Stimulated activated CD4-positive, alpha-beta T cell treated with anti-CD3 and anti-CD28 coated beads, Interleukin-15, amount 100 ng/mL, for 1 hour (primary cell): ENCODE measurements at regions not wholly inside any gene's neighbourhood (a gene's known extent, or its start where the extent isn't known, plus 50 kb on each side); places are given as distances from the start of the nearest gene placed in this dataset.
"Not testable (repeated sequence)": the region's sequence is repeated elsewhere in the genome, so short reads cannot be mapped to it uniquely, and the experiment has no call there.

Experiments
- DNase-seq, 2 donors: peaks; one replicate each; pipeline ENCODE4 v3.0.0-alpha.2; 2020; ENCODE audit warnings: low read depth in 1 of 2, low spot score in 1 of 2

GRCh38 chr9:89695441-89695891, 90.7 kb downstream of the GADD45G start:
- no peak for DNase-seq

- DNase-seq, result not testable (repeated sequence)
These were observed 91.2 kb downstream of the GADD45G start for GRCh38 chr9:89695979-89696378.

- DNase-seq, result no peak
These were observed 92.0 kb downstream of the GADD45G start for GRCh38 chr9:89696780-89697179.

- DNase-seq, result no peak
These were observed 92.7 kb downstream of the GADD45G start for GRCh38 chr9:89697553-89697952.

GRCh38 chr9:89698411-89699005, 93.7 kb downstream of the GADD45G start:
- no peak for DNase-seq

GRCh38 chr9:89699646-89700045, 94.8 kb downstream of the GADD45G start:
- no peak for DNase-seq

GRCh38 chr9:89701221-89701798, 96.5 kb downstream of the GADD45G start:
- peak; percentile 25 to 66 for DNase-seq

- no peak for DNase-seq
These were observed 97.6 kb downstream of the GADD45G start for GRCh38 chr9:89702401-89702800.

GRCh38 chr9:89705651-89706050, 100.8 kb downstream of the GADD45G start:
- no peak for DNase-seq

GRCh38 chr9:89706086-89706485, 101.3 kb downstream of the GADD45G start:
- DNase-seq, result no peak

- DNase-seq, result no peak
These were observed 101.9 kb downstream of the GADD45G start for GRCh38 chr9:89706731-89707191.

GRCh38 chr9:89710697-89711096, 105.9 kb downstream of the GADD45G start:
- DNase-seq, result no peak

GRCh38 chr9:89711866-89712265, 107.1 kb downstream of the GADD45G start:
- no peak for DNase-seq

GRCh38 chr9:89712283-89712682, 107.5 kb downstream of the GADD45G start:
- no peak for DNase-seq

GRCh38 chr9:89714321-89714720, 109.5 kb downstream of the GADD45G start:
- no peak for DNase-seq

- no peak for DNase-seq
These were observed 110.6 kb downstream of the GADD45G start for GRCh38 chr9:89715318-89715858.

GRCh38 chr9:89715881-89716280, 111.1 kb downstream of the GADD45G start:
- DNase-seq, result no peak

GRCh38 chr9:89716559-89716958, 111.7 kb downstream of the GADD45G start:
- no peak for DNase-seq

- no peak for DNase-seq
These were observed 113.4 kb downstream of the GADD45G start for GRCh38 chr9:89718176-89718575.

- no peak for DNase-seq
These were observed 113.8 kb downstream of the GADD45G start for GRCh38 chr9:89718651-89719050.

GRCh38 chr9:89719202-89719601, 114.4 kb downstream of the GADD45G start:
- no peak for DNase-seq

- DNase-seq, result no peak
These were observed 115.9 kb downstream of the GADD45G start for GRCh38 chr9:89720696-89721175.
